Esophagus muscularis mucosa (tissue), 4 donors: ENCODE measurements at regions not wholly inside any gene's neighbourhood (a gene's known extent, or its start where the extent isn't known, plus 50 kb on each side); places are given as distances from the start of the nearest gene placed in this dataset.

Experiments used
- DNase-seq: peaks from one replicate; pipeline ENCODE4 v3.0.0-alpha.2; 2017; ENCODE audit errors: extremely low spot score
- H3K27ac ChIP-seq, 4 donors: fragments of 200-600 bp; sonication (generic); replicated peaks in 1 of 4; 1 replicate in 3 of 4; 2 replicates in 1 of 4; pipeline ENCODE4 v1.5.1; 2016 to 2019; ENCODE audit warnings: mild to moderate bottlenecking in 1 of 4
- H3K27me3 ChIP-seq, 4 donors: fragments of 200-600 bp; sonication (generic); one replicate each; pipeline versions ENCODE4 v1.5.1 to v1.6.0; 2016 to 2019
- H3K36me3 ChIP-seq, 4 donors: fragments of 200-600 bp; sonication (generic); one replicate each; pipeline ENCODE4 v1.5.1; 2016 to 2019
- H3K4me1 ChIP-seq, 4 donors: fragments of 200-600 bp; sonication (generic); one replicate each; pipeline ENCODE4 v1.5.1; 2016 to 2019
- H3K4me3 ChIP-seq, 4 donors: fragments of 200-600 bp; sonication (generic); 1 replicate in 2 of 4; 2 replicates in 2 of 4; pipeline ENCODE4 v1.5.1; 2016 to 2019; ENCODE audit warnings: mild to moderate bottlenecking in 4 of 4, moderate library complexity in 1 of 4
- H3K9me3 ChIP-seq, 4 donors: fragments of 200-600 bp; sonication (generic); 1 replicate in 3 of 4; 2 replicates in 1 of 4; pipeline ENCODE4 v1.5.1; 2016 to 2019
- CTCF ChIP-seq, 3 experiments: fragments of 200-600 bp in 2 of 3; fragments of 450-650 bp in 1 of 3; sonication (generic) in 2 of 3; IDR thresholded peaks; one replicate each; pipeline ENCODE4 v1.5.1; 2017 to 2019; ENCODE audit warnings: antibody characterized with exemption in 3 of 3, mild to moderate bottlenecking in 2 of 3, moderate library complexity in 1 of 3
- EP300 ChIP-seq: sonication (generic); formaldehyde crosslinking; IDR thresholded peaks from one replicate; pipeline ENCODE4 v1.6.1; 2017; ENCODE audit warnings: antibody characterized with exemption
- POLR2A ChIP-seq: fragments of 450-650 bp; IDR thresholded peaks from one replicate; pipeline ENCODE4 v1.6.1; 2017; ENCODE audit warnings: antibody characterized with exemption, moderate library complexity, mild to moderate bottlenecking, low read depth
- POLR2AphosphoS5 ChIP-seq, 2 donors: sonication (generic); formaldehyde crosslinking; IDR thresholded peaks; one replicate each; pipeline ENCODE4 v1.6.1; 2017; ENCODE audit warnings: antibody characterized with exemption in 2 of 2
- WGBS: methylation state at CpG from one replicate; pipeline ENCODE4 v1.1.5; 2018; 5-methylcytosine and 5-hydroxymethylcytosine counted together
- intact Hi-C: fragments of 100-400 bp; cut with DNase I; formaldehyde crosslinking; loops from one replicate; pipeline ENCODE4 v1.15.1; 2023

- no peaks in the 10 kb centered on the region for H3K36me3 ChIP-seq
- TF ChIP-seq CTCF (IDR thresholded peaks at IDR 0.05) (no peak), POLR2AphosphoS5 (IDR thresholded peaks at IDR 0.05) (no peak)
- H3K9me3 ChIP-seq = peaks cover 0 to 2% (median 0%) of the 10 kb centered on the region in 4 donors
- intact Hi-C loops = no loop called here
- WGBS = 60% methylated on average over 4 of the region's 4 CpGs
- H3K27ac ChIP-seq = no peak overlapping the region
- no peak for DNase-seq
- no peak overlapping the region for H3K4me3 ChIP-seq
- H3K27me3 ChIP-seq = no peaks in the 10 kb centered on the region
- H3K4me1 ChIP-seq = no peaks in the 10 kb centered on the region
Observed at GRCh38 chr1:57982852-57983251, 559.0 kb upstream of the DAB1 start.

- H3K27me3 ChIP-seq = no peaks in the 10 kb centered on the region
- no peak for DNase-seq
- no peak for TF ChIP-seq CTCF (IDR thresholded peaks at IDR 0.05)
- no peak for TF ChIP-seq POLR2AphosphoS5 (IDR thresholded peaks at IDR 0.05)
- TF ChIP-seq EP300 = no peak
- TF ChIP-seq POLR2A = no peak
- H3K36me3 ChIP-seq = no peaks in the 10 kb centered on the region
- H3K27ac ChIP-seq = no peak overlapping the region
- WGBS = 89% methylated on average over 5 of the region's 5 CpGs
- H3K4me3 ChIP-seq = no peak overlapping the region
- H3K4me1 ChIP-seq = no peaks in the 10 kb centered on the region
- intact Hi-C loops = no loop called here
- peaks cover 0 to 10% (median 0%) of the 10 kb centered on the region in 4 donors for H3K9me3 ChIP-seq
Observed at GRCh38 chr1:57976216-57976615, 552.4 kb upstream of the DAB1 start.

GRCh38 chr1:57968321-57968720 lies 544.5 kb upstream of the DAB1 start:
- intact Hi-C loops = no loop called here
- TF ChIP-seq POLR2AphosphoS5 (IDR thresholded peaks at IDR 0.05) = no peak
- TF ChIP-seq EP300 = no peak
- no peak for TF ChIP-seq POLR2A
- no peak for TF ChIP-seq CTCF (IDR thresholded peaks at IDR 0.05)
- H3K27me3 ChIP-seq = no peaks in the 10 kb centered on the region
- H3K4me3 ChIP-seq = no peak overlapping the region
- H3K4me1 ChIP-seq = no peaks in the 10 kb centered on the region
- H3K36me3 ChIP-seq = no peaks in the 10 kb centered on the region
- H3K27ac ChIP-seq = no peak overlapping the region
- no peak for DNase-seq
- peaks cover 0 to 6% (median 0%) of the 10 kb centered on the region in 4 donors for H3K9me3 ChIP-seq
- WGBS = 81% methylated on average over 5 of the region's 5 CpGs

GRCh38 chr1:57966751-57967406 lies 543.0 kb upstream of the DAB1 start:
- intact Hi-C loops = no loop called here
- DNase-seq = no peak
- no peaks in the 10 kb centered on the region for H3K9me3 ChIP-seq
- no peaks in the 10 kb centered on the region for H3K36me3 ChIP-seq
- H3K4me3 ChIP-seq = no peak overlapping the region
- H3K27me3 ChIP-seq = no peaks in the 10 kb centered on the region
- no peak for TF ChIP-seq POLR2AphosphoS5 (IDR thresholded peaks at IDR 0.05)
- no peak for TF ChIP-seq EP300
- no peak for TF ChIP-seq CTCF (IDR thresholded peaks at IDR 0.05)
- TF ChIP-seq POLR2A = no peak
- H3K27ac ChIP-seq = no peak overlapping the region
- no peaks in the 10 kb centered on the region for H3K4me1 ChIP-seq
- WGBS = 60% methylated on average over 3 of the region's 3 CpGs

GRCh38 chr1:57966340-57966739 lies 542.5 kb upstream of the DAB1 start:
- H3K27ac ChIP-seq = no peak overlapping the region
- H3K9me3 ChIP-seq = no peaks in the 10 kb centered on the region
- H3K4me1 ChIP-seq = no peaks in the 10 kb centered on the region
- no peaks in the 10 kb centered on the region for H3K27me3 ChIP-seq
- no peak overlapping the region for H3K4me3 ChIP-seq
- H3K36me3 ChIP-seq = no peaks in the 10 kb centered on the region
- 76% methylated on average over 5 of the region's 5 CpGs for WGBS
- intact Hi-C loops = no loop called here
- DNase-seq = no peak
- TF ChIP-seq POLR2AphosphoS5 (IDR thresholded peaks at IDR 0.05) = no peak
- TF ChIP-seq POLR2A = no peak
- TF ChIP-seq EP300 = no peak
- no peak for TF ChIP-seq CTCF (IDR thresholded peaks at IDR 0.05)
